ENCODE measurements at regions not wholly inside any gene's neighbourhood (a gene's known extent, or its start where the extent isn't known, plus 50 kb on each side); places are given as distances from the start of the nearest gene placed in this dataset.

- Histone ChIP-seq H3K27me3 (ENCODE audit: control insufficient read depth, insufficient read depth, low read length) (no peaks in the 10 kb centered on the region), H3K36me3 (ENCODE audit: control insufficient read depth, insufficient read depth, low read length) (no peaks in the 10 kb centered on the region), H3K4me3 (ENCODE audit: low read depth, low read length) (no peak overlapping the region)
- no peak for DNase-seq (ENCODE audit: low read depth)
- peak; percentile 17 for TF ChIP-seq CTCF (IDR thresholded peaks at IDR 0.05; ENCODE audit: insufficient read depth, low read length, poor library complexity, severe bottlenecking)
Measured at GRCh38 chr4:129926936-129927335, 831.0 kb downstream of the C4orf33 start.

- TF ChIP-seq CTCF (IDR thresholded peaks at IDR 0.05; ENCODE audit: insufficient read depth, low read length, poor library complexity, severe bottlenecking) = peak; percentile 67
- H3K36me3 ChIP-seq (ENCODE audit: control insufficient read depth, insufficient read depth, low read length) = no peaks in the 10 kb centered on the region
- DNase-seq (ENCODE audit: low read depth) = no peak
- no peak overlapping the region for H3K4me3 ChIP-seq (ENCODE audit: low read depth, low read length)
- no peaks in the 10 kb centered on the region for H3K27me3 ChIP-seq (ENCODE audit: control insufficient read depth, insufficient read depth, low read length)
Measured at GRCh38 chr4:129929052-129929451, 833.1 kb downstream of the C4orf33 start.

- no peak for DNase-seq (ENCODE audit: low read depth)
- Histone ChIP-seq H3K27me3 (ENCODE audit: control insufficient read depth, insufficient read depth, low read length) (no peaks in the 10 kb centered on the region), H3K36me3 (ENCODE audit: control insufficient read depth, insufficient read depth, low read length) (no peaks in the 10 kb centered on the region), H3K4me3 (ENCODE audit: low read depth, low read length) (no peak overlapping the region)
- no peak for TF ChIP-seq CTCF (IDR thresholded peaks at IDR 0.05; ENCODE audit: insufficient read depth, low read length, poor library complexity, severe bottlenecking)
Measured at GRCh38 chr4:129929984-129930383, 834.0 kb downstream of the C4orf33 start.

- DNase-seq (ENCODE audit: low read depth) = no peak
Measured at GRCh38 chr4:129950217-129950616, 854.3 kb downstream of the C4orf33 start.

GRCh38 chr4:129966175-129966574 lies 870.2 kb downstream of the C4orf33 start:
- Histone ChIP-seq H3K4me3 (ENCODE audit: low read depth, low read length) (no peak overlapping the region), H3K27me3 (ENCODE audit: control insufficient read depth, insufficient read depth, low read length) (no peaks in the 10 kb centered on the region), H3K36me3 (ENCODE audit: control insufficient read depth, insufficient read depth, low read length) (no peaks in the 10 kb centered on the region)
- DNase-seq (ENCODE audit: low read depth) = no peak
- TF ChIP-seq CTCF (IDR thresholded peaks at IDR 0.05; ENCODE audit: insufficient read depth, low read length, poor library complexity, severe bottlenecking) = no peak

More at GRCh38 chr4:129950217-129950616, 854.3 kb downstream of the C4orf33 start:
- H3K36me3 ChIP-seq (ENCODE audit: control insufficient read depth, insufficient read depth, low read length) = no peaks in the 10 kb centered on the region
- H3K27me3 ChIP-seq (ENCODE audit: control insufficient read depth, insufficient read depth, low read length) = no peaks in the 10 kb centered on the region
- H3K4me3 ChIP-seq (ENCODE audit: low read depth, low read length) = no peak overlapping the region
- no peak for TF ChIP-seq CTCF (IDR thresholded peaks at IDR 0.05; ENCODE audit: insufficient read depth, low read length, poor library complexity, severe bottlenecking)

- H3K36me3 ChIP-seq (ENCODE audit: control insufficient read depth, insufficient read depth, low read length) = no peaks in the 10 kb centered on the region
- no peak for DNase-seq (ENCODE audit: low read depth)
- H3K27me3 ChIP-seq (ENCODE audit: control insufficient read depth, insufficient read depth, low read length) = no peaks in the 10 kb centered on the region
- TF ChIP-seq CTCF (IDR thresholded peaks at IDR 0.05; ENCODE audit: insufficient read depth, low read length, poor library complexity, severe bottlenecking) = no peak
- no peak overlapping the region for H3K4me3 ChIP-seq (ENCODE audit: low read depth, low read length)
Measured at GRCh38 chr4:129968366-129968765, 872.4 kb downstream of the C4orf33 start.
